ENCODE measurements at regions not wholly inside any gene's neighbourhood (a gene's known extent, or its start where the extent isn't known, plus 50 kb on each side); places are given as distances from the start of the nearest gene placed in this dataset.

DNA sequence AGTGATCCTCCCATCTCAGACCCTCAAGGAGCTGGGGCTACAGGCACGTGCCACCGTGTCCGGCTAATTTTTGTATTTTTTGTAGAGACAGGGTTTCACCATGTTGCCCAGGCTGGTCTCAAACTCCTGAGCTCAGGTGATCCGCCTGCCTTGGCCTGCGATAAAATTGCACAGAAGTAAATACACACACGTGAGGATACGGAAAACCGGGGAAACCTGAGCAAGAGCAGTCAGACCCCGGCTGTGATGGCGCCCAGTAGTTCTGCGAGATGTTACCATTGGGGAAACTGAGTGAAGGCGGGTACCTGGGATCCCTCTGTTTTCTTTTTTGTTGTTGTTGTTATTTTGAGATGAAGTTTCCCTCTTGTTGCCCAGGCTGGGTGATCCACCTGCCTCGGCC lies 114.9 kb downstream of the C9orf50 start:
- no peak for DNase-seq (ENCODE audit: low spot score)

DNA sequence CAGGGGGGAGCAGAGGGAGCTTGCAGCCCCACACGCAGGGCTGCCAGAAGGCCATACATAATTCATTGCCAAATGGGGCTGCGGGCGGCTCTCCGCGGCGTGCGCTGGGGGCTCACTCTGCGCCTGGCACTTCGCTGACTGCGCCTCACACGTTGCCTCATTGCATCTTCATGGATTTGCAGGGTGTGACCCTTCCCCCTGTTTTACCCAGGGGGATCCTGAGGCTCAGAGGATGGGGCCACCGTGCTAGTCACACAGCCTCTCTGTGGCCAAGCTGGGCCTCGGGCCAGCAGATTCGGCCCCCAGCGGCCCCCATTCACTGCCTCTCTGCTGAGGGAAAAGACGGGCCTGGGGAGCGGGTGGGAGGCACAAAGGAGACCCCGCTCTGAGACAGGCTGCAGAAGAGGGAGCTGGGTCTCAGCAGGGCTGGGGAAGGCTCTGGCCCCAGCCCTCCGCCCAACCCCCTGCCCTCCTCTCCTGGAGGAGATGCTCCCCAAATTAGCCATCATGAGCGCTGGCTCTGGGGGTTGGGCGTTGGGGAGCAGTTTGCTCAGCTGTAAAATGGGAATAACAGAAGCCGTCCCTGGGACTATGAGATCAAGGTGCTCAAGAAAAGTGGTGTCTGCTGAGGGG lies 115.5 kb downstream of the C9orf50 start:
- no peak for DNase-seq (ENCODE audit: low spot score)

DNA sequence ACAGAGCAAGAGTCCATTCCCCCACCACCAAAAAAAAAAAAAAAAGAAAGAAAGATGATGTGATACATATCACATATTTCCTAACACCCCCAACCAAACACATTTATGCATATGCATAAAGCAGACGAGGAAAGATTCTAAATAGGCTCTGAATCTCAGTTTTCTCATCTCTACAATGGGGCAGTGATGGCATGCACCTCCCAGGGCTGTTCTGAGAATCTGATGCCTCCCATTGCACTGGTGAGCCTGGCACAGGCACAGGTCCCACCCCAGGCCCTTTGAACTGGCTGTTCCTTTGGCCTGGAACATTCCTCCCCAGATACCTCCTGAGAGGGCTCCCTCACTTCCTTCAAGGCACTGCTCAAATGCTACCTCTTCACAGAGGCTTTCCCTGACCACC lies 116.5 kb downstream of the C9orf50 start:
- DNase-seq (ENCODE audit: low spot score) = no peak

DNA sequence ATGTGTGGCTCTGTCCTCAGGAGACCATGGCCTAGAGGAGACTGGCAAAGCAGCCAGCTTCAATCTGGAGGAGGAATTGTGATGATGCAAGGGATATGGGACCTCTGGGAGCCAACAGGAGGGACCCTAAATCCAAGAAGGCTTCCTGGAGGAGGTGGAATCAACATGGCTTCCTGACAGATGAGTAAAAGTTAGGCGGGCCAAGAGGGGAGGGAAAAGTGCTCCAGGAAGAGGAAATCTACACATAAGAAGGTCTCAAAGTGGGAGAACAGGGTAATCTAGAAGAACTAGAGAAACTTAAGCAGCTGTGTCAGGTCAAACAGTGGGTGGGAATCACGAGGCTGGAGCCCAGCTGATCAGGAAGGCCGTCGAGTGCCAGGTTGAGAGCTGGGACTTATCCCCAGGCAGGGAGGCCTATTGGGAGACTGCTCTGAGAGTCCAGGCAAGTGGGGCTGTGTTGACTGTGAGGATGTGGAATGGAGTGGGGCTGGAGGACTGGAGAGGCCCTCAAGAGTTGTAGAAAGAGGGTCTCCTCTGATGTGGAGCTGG lies 119.1 kb downstream of the C9orf50 start:
- DNase-seq (ENCODE audit: low spot score) = no peak

DNA sequence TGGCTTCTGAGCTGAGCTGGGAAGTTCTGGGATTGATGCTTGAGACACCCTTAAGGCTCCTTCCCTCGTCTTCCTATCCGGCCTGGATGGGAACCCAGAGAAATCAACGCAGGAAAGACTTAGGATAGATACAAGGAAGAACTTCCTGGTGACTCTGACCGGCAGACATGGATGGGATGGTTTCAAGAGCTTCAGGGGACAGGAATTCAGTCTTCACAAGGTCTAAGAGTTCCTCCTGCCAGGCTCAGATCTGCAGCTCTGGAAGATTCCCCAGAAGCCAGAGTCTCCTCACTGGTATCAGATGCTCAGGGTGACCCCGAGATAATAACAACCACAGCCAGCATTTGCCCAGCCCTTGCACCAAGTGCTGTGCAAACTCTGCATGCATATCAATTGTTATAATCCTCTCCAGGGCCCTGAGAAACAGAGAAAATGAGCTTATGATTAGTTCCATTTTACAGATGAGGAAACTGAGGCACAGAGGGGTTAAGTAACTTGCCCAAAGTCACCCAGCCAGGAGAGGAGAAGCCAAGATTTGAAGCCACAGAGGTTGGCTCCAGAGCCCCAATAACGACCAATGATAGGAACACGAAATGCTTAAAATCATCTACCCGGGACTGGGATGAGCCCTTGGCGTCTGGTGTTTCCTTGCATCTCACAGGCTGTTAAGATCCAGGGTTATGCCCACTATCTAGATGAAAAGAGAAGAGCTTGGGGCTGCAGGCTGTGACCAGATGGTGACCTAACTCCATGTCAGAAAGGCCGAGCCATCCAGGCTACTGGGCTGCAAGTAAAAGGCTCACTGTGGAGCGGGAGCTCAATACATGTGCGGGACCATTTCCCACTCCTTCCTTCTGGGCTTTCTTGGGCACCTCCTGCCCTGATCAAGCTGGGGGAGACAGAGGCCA lies 119.8 kb downstream of the C9orf50 start:
- no peak for DNase-seq (ENCODE audit: low spot score)

DNA sequence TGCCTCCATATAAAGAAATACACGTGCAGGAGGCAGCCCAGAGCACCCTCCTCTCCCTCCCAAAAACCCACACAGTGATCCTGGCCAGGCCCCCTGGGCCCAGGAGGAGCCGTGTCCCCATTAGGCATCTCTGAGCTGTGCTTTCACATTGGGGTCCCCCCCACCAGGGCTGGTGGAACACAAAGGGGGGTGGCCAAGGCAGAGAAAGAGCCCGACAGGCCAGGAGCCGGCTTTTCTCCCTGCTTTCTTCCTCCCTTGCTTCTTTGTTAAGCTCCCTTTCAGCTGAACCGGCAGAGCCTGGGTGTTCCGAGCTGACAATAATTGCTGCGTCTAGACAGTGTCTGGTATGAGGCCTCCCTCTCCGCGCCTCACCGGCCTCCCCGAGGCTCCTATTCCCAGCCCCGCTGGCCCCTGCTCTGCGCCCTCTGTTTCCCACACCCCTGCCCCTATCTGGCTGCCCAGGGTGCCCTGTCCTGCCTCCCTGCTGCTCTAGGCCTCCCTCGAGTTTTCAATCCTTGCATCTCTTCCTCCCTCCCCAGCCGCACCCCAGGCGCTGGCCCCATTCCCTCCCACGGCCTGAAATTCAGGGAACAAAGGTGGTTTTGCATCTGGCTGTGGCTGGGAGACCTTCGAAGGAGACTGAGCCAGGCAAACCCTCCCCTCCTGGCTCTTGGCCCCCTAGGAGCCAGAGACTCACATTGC lies 120.6 kb downstream of the C9orf50 start:
- DNase-seq (ENCODE audit: low spot score) = no peak

DNA sequence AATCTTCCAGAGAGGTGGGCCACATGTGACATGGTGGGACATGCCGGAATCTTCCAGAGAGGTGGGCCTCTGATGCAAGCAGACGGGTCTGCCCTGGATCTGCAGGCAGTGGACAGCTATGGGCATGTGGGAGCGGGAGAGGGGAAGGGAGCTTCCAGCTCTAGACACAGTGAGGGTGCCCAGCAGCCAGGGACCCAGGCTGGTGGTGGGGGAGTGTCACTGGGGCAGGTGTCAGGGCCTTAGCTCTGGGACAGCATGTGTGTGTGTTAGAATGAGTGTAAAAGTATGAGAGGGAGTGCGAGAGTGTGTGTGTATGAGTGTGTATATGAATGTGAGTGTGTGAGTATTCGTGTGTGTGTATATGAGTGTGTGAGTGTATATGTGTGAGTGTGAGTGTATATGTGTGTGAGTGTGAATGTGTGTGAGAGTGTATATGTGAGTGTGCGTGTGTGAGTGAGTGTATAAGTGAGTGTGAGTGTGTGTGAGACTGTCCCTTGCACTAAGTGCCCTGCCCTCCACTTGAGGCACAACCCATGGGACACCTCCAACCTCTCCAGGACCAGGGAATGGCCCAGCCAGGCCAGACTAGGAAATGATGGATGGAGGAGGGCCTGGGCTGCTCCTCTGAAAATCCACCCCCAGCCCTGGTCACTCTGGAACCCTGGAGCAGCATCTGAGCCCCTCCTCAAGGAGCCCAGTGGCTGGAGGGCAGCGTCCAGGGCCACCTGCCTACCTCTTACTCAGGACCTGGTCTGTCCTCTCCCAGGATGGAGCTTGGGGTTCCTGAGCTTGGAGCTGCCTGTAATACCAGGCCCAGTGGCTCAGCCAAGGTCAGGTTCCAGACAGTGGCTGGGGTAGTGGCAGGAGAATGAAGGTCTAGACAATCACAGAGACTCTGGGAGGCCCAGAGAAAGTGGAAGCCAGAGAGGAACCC lies 122.2 kb downstream of the C9orf50 start:
- no peak for DNase-seq (ENCODE audit: low spot score)

DNA sequence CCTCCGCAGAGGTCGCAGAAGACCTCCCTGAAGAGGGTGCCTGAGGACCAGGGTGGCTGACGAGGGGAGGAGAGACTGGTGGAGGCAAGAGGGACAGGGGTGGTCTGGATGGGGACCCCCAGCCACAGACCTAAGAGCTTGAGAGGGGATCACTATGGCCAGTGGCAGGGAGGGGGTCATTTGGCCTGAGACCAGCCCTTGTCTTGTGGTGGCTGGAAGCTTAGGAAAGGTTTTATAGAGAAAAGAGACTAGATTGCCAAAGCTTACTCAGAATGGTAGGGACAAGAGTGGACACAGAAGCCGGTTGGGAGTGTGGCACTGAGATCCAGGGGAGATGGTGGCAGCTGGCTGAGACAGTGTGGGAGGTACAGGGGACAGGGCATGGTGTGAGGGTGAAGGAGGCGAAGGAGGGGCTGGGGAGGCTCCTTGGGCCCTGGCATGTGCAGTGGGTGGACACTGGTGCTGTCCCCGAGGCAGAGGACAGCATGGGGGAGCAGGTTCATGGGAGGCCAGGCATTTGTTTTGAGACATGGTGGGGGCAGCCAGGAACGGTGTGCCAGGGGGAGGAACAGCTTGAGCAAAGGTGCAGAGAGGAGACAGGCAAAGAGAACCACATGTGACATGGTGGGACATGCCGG lies 123.0 kb downstream of the C9orf50 start:
- DNase-seq (ENCODE audit: low spot score) = no peak

DNA sequence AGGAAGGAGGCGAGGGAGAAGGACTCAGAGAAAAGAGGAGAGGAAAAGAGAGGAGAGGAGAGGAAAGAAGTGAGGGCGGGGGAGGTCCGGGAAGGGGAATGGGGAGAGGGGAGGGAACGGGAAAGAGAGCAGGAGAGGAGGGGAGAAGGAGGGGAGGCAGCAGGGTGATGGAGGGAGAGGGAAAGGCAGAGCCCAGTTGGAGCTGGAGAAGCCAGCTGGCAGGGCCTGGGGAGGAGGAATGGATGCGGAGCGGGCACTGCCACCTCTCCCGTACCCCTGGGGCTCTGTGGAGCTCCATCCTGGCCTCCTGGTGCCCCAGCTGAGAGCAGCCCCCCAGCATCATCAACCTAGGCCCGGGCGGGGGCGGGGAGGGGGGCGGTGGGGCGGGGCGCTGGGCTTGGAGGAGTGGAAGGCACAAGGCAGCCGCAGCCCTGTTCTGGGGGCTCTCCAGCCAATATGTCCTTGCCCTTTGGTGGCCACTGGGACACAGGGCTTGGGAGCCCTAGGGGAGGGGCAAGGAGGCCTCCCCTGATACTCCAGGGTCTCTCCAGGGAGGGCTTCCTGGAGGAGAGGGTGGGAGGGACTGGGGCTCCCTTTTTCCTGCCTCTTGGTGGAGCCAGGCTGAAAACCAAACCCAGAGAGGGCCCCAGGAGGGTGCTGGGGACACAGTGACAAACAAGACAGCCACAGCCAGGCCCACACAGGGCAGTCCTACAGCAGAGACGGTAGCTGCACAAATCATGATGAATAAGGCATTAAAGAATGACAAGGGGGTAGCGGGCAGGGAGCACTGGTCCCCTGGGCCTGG lies 123.7 kb downstream of the C9orf50 start:
- DNase-seq (ENCODE audit: low spot score) = no peak

DNA sequence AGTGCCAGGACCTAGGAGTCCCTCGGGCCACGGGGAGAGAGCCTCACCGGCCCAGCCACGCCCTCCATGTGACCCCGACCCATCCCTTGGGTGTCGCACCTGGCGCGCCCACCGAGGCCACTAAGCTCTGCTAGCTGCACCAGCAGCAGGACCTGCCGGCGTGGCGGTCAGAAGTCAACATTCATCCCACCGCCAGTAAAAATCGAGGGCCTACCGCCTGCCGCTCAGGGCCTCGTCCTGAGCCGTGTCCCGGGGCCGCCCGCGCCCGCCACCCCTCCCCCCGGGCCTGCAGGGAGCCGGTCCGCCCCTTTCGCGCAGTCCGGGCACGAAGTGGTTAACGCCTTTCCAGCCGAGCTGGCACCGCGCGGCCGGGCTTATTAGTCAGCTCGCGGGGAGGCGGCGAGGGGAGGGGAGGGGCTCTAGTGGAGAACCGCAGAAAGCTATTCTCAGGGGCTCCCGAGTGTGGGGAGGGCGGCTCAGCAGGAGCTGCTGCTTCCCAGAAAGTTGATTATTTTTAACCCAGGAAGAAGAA lies 124.4 kb downstream of the C9orf50 start:
- DNase-seq (ENCODE audit: low spot score) = peak; percentile 95

DNA sequence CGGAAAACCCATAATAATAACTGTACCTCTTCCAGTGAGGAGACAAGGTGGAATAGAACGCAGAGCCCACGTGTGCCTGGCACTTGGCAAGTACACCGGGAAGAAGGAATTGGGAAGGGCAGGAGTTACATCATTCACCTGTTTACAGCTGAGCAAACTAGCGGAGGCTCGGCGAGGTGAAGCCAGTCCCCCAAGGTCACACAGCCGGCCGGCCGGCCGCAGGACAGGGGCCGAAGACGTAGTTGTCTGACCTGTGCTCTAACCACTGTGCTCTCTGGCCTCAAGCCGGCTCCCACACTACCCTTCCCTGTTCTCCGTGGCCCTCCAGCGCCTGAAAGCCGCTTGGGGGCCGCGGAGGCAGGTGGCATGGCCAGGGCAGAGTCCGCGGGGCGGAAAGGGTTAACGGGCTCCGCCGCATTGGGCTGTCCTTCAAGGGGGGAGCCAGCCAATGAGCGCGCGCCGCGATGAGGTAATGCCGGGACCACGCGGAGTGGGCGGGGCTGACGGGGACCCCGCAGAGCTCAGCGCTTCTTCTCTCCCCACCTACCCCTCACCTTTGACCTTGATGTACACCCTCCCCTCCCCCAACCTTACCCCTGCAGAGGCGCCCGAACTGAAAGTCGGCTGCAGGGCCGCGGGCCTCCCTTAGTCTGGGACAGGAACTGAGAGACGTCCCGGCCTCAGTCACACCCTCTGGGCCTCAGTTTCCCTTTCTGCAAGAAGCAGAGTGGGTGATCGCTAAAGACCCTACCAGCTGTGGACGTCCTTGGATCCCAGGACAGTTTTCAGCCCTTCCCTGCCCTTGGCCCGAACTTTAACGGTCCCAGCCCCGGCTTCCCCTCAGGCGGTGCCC lies 125.1 kb downstream of the C9orf50 start:
- DNase-seq (ENCODE audit: low spot score) = peak; percentile 95

DNA sequence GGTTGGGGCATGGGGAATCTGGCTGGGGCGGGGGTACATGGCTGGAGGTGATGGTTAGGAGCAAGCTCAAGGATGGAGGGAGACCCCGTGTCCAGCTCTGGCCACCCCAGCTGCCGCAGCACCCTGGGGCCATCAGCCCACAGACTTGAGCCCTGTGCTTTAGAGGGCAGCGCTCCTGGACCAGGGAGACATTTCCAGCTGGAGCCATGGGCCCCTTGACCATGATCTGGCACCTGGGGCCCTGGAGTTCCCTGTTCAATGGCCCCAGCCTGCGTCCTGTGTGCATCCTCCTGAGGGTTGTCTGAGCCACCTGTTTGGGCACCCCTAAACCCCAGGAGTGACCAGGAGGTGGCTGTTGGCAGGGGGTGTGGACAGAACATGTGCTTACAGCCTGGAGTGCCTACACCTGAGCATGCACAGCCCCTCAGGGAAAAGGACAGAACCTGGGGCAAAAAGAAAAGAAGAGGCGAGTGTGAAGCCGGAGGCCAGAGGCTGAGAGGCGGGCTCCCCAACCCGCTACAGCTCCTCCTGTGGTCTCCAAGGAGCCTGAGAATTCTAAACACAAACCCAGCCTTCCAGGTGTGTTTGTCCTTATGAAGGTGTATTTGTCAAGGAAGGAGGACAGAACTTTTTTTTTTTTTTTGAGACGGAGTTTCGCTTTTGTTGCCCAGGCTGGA lies 126.7 kb downstream of the C9orf50 start:
- no peak for DNase-seq (ENCODE audit: low spot score)

DNA sequence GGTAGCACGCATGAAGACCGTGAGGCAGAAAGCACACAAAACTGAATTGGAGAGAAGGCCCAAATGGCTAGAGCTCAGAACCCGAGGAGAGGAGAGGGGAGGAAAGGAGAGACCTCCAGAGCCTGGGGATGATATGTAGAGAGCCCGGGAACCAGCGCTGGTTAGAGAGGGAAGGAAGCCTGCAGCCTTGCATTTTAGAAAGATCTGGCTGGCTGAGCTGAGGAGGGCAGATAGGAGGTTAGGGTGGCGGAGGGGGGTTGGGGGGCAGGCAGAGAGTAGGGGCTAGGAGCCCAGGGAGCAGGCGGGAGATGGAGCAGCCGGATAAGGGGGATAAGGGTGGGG lies 127.2 kb downstream of the C9orf50 start:
- DNase-seq (ENCODE audit: low spot score) = no peak

DNA sequence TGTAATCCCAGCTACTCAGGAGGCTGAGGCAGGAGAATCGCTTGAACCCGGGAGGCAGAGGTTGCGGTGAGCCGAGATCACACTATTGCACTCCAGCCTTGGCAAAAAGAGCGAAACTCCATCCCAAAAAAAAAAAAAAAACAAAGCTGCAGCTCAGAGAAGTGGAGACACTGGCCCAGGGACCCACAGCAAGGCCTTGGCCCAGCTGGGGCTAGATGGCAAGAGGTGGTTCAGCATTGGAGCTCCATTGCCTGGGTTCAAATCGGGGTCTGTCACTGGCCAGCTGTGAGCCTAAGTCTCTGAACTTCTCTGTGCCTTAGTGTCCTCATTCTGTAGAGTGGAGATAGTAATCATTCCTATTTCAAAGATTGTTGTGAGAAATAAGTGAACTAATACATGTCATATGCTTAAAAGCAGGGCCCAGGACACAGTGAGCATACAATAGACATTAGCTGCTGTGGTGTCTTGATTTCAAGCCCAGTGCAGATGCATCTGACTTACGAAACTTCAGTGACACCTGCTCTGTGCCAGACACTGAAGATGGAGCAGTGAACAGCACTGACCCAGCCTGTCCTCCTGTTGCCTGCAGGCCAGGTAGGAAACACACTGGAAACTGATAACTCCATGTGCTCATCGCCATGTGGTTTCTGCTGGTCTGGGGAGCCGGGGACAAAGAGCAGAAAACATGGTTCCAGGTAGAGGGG lies 127.7 kb downstream of the C9orf50 start:
- DNase-seq (ENCODE audit: low spot score) = no peak

DNA sequence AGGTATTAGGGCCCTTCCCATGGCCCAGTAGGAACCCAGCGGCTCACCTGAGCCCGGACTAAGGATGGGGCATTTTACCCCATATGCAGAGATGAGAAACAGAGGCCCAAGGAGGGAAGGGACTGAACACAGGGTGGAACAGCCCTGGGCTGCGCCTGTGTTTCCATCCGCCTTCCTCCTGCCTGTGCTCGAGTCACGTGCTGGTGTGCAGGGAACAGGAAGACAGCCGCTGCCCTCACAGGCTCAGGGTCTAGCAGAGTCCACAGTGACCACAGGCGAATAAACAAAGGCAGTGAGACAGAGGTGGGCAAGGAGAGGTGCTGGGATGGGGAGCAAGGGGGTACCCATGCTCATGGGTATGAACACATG lies 129.4 kb downstream of the C9orf50 start:
- DNase-seq (ENCODE audit: low spot score) = peak; percentile 77

DNA sequence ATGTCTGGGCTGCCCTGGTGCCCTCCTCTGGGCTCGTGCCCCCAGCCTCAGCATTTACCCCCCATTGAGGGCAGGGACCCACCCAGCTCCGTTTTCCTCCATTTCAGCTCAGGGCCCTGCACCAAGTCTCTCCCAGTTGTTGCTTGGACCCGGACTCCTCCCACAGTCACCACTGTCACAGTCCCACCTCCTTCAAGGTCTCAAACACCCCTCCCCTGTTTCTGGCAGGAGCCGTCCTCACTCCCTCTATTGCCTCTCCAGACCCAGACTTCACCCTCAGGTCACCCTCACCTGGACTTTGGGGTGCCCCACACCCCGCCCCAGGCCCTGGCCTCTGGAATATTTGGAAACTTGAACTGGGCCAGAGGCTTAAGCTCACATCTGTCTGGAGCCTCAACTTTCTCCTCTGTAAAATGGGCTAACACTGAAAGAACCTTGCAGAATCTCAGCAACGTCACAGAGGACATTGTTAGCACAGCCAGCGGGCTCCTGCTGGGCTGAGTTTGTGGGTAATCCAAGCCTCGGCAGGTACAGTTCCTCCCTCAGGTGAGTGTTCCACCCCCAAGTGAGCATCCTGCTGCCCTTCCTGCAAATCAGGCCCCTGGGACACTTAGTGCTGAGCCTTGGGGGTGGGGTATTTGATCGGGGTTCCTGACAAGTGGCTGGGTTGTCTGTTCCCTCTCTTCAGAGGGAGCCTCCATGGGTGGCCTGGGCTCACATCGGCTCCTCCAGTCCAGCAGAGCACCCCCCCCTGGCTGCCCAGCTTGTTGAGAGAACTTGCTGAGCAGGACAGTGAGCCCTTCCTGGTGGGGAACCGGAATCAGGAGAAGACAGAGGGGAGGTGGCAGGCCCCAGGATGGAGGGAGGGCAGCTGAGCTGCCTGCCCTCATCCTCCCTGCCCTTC lies 130.1 kb downstream of the C9orf50 start:
- peak; percentile 68 for DNase-seq (ENCODE audit: low spot score)
